ENCODE measurements at regions not wholly inside any gene's neighbourhood (a gene's known extent, or its start where the extent isn't known, plus 50 kb on each side); places are given as distances from the start of the nearest gene placed in this dataset.

DNA sequence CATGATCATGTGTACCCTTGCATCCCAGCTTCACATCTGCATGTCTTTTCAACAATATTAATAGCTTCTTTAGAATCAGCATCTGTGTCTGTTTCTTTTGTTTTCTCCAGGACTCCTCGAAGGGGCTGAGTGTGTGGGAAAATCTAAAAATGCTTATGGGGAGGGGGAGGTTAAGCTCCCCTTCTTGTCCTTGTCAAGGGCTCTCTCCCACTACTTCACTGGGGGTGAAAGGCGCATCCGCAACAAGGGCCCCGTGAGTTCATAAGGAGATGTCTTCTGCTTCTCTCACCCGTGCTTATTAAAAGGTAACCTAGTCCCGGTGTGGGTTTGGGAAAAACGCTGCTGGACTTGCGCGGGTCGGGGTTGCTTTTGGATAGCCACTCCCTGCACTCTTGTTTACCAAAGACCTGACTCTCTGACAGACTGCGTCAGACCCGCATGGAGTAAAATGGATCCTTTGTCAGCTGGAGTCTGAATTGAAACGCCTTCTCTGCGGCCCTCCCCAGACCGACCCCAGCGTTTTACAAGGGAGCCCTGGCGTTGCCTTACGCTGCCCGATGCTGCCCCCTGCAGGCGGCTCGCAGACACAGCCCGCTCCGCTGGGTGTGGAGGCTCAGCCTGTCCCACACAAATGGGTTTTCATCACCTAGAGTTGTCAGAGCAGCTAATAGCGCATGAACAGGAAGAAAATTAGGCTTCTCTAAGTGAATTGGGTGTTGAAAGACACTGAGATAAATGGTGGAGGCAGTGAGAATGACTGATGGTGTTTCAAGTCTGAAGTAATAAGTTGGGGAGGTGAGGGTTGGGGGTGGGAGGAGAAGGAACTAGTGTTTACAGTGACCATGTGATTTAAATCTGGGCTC, 53.8 kb downstream of the IER5 start:
- DNase-seq: peak; percentile 87 to 89

DNA sequence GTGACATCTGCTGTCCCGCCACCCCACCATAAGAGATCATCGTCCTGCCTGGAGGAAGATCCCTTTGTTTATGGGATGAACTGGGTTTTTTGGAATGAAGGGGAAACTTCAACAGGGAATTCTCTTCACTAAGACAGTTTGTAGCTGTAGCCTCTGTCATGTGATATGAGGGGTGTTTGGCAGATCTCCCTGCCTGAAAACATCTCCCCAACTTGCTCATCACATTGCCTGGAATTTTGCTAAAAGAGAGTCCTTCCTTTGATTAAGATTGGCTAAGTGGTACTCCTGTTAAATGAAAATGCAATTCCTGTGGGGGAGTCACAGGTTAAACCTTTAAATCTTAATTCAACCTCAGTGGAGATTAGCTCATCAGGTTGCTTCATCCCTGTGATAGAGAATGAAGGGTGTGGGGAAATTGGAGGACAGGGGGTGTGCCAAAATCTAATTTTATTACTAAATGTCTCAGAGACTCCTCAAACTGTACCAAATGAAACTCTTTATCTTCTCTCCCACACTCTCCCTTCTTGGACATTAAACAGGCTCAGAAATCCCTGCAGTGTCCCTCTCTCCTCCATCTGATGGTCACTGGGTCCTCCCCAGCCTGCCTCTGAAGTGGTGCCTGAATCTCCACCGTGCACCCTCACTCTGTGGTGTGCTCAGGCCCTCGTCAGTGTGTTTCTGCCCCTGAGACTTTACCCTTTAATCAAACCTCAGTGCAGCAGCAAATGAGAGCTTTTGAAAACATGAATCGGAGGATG, 54.8 kb downstream of the IER5 start:
- no peak for DNase-seq

DNA sequence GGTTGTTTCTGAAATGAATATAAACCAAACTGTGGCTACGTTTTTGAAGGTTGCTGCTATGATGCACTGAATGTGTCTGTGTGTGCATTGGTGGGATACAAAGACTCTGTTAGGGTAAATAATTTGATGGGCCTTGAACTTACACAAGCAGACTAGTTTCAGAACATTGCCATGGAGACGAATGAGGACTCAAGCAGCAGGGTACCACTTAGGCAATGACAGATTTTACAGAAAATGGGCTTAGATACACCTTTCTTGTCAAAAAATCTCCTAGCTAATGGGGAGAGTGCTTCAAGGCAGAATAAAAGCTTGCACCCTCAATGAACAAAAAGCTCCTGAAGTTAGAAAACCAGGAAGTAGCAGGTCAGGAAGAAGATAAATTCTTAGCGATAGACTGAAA, 55.7 kb downstream of the IER5 start:
- DNase-seq: no peak

DNA sequence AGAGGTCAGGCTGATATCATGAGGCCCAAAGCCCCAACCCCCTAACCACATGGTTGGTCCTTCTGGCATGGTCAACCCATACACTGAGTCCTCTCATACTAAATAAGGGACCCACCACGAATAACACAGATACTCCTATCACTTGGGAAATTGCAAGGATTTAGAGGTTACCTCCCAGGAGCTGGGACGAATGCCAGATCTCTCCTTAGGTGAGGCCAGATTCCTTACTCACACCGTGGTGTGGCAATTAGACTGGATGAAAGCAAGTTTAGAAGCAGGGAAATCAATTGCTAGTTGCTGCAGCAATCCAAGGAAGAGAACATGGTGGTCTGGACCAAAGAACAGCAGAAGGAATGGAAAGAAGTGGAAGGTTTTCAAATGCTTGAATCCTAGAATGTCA, 60.1 kb downstream of the IER5 start:
- no peak for DNase-seq

DNA sequence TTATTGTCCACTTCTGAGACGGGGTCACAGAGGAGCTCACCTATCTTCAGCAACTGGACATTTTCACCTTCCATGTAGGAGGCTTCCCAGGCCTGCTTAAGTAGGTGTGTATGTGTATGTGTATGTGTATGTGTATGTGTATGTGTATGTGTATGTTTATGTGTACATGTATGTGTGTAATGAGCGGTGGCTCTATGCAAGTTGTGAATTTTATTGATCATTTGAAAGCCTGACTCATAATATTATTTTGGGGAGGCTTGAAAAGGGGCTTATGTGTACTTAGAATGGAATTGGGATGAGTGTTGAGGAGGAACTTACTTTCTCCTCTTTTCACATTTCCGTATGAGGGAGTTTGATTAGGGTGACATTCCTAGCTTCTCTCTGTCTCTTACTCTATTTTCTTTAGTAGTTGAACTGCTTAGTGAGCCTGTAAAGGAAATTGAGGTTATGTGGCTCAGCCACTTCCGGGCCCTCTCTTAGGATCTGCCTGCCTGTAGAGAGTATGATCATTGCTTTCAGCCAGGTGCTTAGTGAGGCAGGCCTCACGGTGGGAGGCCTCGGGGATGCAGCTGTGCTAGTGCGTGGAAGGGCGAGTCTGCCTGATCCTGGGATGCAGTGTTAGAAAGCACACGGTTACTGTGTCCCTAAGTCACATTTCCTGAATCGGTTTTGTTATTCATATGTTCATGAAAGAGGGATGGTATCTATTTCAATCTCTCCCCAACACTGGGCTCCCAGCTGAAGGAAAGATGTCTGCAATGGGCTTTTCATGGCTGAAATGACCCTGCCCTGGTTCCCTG, 61.0 kb downstream of the IER5 start:
- peak; percentile 75 to 80 for DNase-seq

DNA sequence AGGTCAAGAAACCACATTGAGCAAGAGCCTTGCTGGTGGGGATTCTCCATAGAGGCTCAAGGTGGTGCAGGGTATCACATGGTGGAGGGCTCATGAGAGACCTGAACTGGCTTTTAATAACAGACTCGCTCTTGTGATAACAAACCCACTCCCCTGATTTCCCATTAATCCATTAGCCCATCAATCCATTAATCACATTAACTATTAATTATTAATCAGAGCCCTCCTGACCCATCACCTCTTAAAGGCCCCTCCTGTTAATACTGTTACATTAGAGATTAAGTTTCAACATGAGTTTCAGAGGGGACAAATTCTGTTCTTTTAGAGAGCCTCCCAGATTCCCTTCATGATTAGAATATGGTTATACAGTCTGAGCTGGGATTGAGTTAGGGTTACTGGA, 61.8 kb downstream of the IER5 start:
- no peak for DNase-seq

DNA sequence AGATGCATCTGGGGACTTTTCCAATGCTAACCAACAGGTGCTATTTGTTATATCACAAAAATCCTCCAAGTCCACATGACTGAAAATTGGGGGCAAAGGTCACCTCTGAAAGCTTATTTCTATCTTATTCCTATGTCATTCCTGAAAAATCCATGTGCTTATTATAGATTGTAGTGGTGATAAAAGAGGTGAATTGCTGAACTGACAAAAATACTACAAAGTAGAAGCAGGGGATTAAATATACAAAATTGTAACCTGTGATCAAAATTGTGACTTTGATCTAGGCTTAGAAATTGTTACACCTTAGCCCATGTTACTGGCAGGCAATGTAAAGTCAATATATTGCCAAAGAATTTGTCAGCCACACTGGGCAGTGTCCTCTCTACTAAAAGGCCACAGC, 62.3 kb downstream of the IER5 start:
- no peak for DNase-seq

DNA sequence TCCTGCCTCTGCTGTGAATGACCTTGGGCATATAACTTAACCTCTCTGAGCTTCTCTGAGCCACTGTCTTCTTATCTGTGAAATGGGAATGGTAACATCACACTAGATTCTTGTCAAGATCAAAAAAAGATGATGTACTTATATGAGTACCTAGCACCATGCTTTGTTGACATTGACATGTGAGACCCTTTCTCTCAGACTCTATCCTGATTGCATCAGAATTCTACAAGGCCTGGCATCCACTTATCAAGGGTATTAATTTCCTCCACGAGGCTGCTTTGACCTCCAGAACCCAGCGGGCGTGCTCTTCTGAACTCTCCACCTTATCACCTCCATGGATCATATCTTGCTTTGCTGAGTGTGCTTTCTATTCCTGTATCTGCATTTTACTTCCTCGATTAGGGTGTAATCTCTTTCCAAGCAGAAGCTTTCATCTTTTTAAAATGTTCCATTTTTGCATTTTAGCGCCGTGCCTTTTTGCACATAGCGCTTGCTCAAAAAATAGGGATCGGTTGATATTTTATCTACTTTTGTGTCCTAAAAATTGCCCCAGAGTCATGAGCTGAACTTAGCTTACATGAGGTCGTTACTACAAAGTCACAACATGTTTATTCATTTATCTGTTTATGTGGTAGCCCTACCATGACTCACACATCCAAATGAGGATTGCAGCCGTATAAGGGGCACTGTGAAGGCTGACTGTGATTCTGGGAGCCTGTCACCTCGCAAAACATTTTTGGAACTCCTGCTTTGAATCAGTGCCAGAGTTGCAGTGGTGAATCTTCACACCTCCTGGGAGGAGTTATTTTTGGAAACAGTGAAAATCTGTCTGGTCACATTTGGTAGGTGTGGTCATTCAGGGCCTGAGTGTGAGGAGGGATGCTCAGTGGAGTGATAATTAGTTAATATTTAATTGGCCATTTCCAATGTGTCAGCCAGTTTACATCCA, 63.2 kb downstream of the IER5 start:
- no peak for DNase-seq

DNA sequence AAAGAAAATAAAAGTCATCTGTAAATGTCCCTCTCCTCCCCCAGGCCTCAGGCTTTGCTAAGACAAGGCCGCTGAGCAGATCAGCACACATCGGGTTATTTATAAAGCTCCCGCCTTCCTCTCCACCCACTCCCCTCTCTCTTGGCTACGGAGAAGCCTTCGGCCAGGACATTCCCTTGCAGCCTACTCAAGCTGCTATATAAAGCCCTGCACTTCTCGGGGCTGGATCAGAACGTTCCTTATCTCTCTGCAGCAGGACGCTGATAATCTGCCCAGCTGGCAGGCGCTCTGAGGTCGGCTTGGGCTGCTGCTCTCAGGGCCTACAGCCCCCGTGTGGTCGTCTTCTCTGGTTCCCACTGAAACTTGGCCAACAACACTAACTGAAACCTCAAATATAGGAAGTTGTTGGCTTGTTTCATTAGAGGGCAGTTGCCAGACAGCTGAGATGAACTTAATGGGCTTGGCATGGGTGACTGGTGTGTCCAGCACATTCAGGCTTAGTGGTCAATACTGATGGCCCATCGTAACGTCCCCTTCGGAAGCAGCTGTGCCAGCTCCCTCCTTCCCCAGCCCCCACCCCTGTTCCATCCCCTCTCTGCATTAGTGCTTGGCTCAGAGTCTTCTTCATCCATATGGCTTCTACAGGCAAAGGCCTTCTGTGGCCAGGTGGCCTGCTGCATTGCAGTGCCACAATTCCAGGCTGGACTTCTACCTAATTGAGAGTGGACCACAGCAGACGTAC, 64.6 kb downstream of the IER5 start:
- DNase-seq: peak in 1 of 2 donors; percentile 51

DNA sequence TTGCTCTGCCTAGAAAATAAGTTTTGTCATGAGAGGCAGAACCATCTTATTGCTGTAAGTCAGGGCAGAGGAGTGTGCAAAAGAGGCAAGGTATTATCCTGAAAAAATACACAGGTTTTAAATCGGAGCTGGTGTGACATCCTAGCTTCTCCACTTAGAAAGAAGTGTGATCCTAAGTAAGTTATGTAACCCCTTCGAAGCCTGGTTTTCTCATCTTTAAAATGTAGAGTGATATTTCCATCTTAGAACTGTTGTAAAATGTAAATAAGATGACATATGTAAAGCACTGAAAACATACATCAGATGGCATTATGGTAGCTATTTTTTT, 65.1 kb downstream of the IER5 start:
- DNase-seq: no peak

DNA sequence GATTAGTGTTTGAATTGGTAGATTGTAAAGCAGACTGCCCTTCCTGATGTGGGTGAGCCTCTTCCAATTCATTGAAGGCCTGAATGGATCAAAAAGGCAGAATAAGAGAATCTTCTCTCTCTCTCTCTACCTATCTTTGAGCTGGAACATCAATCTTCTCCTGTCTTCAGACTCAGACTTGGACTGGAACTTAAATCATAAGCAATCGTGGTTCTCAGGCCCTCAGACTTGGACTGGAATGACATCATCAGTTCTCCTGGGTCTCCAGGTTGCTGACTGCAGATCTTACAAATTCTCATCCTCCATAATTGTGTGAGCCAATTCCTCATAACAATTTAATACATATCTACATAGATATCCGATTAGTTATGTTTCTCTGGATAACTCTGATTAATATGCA, 66.8 kb downstream of the IER5 start:
- no peak for DNase-seq

DNA sequence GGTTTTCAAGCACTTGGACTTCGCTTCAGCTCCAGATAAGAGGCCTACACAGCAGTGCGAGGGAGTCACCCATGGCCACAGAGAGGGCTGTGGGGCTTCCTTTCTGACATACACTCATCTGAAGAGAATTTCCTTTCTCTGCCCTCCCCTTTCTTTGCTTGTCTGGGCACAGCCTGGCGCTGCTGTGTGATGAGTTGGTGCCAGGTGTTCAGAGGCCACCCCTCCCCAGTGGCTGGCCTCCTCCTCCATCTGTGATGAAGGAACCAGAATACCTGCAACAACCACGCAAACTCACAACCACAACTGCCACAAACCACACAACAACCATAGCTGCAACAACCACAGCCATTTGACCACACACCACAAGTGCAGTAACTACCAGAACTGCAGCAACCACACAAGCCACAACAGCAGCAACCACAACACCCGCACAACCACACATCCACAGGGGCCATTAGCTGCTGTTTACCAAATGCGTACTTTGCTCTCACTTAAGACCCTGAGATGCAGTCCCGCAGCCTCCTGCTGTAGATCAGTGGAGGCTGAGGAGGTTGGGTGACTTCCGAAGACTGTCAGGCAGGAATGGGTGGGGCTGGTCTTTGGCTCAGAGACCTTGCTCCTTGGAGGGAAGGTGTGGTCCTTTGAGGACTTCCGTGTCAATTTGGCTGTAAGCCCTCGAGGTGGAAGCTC, 71.1 kb downstream of the IER5 start:
- peak; percentile 65 to 74 for DNase-seq

DNA sequence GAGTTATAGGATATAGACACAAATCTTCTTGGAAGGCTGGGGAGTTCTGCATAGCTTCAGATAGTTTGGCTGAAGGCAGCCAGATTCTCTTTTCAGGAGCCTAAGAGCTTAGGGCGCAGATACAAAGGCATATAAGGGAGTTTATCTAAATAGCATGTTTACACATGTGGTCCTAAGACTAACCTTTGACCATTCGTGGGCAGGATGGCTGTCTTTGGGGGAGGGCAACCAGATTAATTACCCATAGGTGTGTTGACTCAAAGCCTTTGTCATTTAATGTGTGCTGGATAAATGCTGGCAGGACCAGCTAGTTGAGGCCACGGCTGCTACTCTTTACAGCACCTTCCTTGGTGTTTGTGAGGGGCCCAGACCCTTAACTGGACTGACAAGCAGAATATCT, 71.8 kb downstream of the IER5 start:
- no peak for DNase-seq

DNA sequence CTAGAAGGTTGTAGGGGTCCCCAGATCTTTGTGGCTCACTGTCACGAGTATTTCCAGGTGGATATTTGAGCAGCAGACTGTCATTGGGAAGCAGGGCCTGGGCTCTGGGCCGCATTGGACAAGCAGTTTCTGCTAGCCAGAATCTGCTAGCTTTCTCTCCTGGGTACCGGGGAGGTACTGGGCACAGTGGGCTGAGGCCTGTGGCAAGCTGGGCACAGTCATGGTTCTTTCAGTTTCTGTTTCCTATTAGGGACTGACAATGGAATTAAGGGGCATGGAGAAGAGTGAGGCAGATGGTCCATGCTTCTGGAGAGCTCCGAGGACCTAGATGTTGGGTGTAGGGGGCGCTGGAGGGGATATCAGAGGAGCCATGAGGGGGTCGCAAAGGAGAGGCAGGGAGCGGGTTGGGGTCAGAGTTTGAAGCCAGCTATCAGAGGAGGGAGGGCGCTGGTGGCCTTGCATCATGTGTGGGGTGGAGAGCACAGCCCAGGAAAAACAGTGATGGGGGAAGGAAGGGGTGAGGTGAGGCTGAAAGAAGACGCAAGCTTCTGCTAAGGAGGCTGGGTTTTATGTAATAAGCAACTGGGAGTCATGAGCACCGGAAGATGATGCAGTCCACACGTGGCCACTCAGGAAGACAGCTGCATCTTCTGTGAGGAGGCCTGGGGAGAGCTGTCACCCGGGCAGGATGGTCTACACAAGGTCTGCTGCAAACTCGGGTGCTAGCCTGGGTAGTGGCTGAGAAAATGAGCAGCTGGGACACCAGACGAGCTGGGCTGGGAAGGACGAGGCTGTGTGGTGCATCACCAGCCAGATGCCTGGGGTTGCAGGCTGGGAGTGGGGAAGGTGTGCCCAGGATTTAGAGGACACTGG, 72.7 kb downstream of the IER5 start:
- DNase-seq: peak in 1 of 2 donors; percentile 61

DNA sequence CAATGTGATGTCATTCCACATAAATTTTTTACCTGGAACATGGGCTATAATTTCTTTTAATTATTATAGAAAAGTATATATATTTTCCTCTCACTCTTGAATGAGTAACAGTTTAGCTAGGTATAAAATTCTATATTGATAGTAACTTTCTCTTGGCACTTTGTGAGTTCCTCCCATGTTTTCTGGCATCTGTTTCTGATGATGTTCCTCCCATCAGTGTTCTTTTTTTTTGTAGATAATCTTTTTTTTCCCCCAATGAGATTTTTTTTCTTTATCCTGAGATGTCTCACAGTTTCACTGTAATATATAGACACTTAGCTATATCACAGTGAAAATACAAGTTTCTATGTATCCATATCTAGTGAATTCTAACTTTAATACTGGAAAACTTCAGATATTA, 75.2 kb downstream of the IER5 start:
- DNase-seq: no peak

DNA sequence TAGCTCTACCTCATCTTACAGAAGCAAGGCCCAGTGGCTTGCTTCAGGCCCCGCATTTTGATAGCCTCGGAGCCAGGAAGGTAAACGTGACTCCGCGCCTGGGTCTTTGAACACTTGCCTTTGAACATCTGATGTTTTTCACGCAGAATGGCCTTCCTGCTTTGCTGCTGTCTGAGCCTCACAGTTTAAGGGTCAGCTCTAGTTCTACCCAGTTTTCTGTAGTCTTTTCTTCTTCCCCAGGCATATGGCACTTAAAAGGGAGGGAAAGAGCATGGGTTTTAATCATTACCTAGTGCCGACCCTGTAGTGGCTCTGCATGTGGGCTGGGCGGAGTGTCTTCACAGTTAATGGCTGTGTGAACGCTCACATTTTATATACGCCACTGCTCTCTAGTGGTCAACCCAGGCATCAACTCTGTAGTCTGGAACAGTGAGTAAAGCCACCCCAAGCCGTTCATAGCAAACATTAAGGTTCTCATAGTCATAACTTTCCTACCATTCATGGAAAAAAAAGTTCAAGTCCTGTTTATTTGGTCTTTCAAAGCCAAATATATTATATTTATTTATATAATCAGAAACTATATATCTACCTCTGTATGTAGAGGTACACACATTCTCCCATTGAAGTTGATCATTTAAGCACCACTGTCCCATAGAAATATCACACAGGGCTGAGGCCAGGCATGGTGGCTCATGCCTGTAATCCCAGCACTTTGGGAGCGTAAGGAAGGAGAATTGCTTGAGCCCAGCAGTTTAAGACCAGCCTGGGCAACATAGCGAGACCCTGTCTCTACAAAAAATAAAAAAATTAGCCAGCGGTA, 78.1 kb downstream of the IER5 start:
- DNase-seq: peak; percentile 70 to 76

DNA sequence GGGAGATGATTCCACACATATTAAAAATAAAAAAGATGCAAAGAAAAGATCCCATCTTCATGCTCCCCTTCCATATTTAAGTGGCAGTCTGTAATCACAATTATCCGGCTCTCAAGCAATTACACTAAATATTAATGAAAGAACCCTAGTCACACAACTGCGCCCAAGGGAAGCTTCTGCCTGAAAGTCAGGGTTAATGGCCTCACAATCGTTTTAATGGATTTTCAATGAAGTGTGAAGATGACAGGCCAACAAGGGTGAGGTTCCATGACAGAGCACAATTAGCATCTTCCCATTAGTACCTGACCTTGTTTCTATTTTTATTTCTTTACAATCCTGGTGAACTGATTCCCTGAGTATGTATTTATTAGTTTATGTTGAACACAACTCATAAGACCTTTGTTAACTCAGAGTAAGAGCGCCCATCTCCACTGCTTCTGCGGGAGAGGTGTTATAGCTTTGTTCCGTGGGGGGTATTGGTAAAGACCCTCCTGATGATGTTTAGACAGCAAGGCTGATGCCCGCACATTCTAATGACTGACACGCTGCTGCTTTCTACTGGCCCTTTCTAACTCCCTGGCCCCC, 80.9 kb downstream of the IER5 start:
- no peak for DNase-seq

DNA sequence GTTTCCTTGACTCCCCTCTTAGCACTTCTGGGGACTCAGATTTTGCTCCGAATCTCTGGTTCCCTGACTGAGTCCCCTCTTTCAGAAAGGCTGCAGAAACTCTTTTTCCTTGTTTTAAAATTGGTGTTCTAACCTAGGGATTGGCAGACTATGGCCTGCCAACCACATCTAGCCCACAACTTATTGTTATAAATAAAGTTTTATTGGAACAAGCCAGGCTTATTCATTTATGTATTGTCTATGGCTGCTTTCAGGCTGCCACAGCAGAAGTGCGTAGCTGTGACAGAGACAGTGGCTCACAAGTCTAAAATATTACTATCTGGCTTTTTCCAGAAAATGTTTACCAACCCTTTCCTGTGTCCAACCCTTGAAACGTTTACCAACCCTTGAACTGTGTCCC, 81.7 kb downstream of the IER5 start:
- no peak for DNase-seq

DNA sequence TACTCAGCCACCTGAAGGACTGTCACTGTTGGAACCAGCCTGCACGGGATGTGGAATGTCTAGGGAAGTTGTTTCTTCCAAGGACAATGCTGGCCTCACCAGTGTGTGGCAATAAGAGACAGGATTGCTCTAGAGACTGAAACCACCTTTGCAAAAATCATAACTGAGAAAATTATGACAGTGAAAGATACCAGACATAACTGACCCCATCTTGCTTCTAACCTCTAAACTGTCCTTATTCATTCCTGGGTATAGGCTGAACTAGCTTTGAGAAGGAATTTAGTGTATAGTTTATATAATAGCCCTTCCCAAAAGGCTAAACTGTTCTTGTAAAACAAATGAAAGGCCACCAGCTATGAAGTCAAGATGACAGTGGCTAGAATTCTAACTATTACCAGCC, 83.6 kb downstream of the IER5 start:
- DNase-seq: no peak
